IMR-90 (cell line): ENCODE measurements at regions not wholly inside any gene's neighbourhood (a gene's known extent, or its start where the extent isn't known, plus 50 kb on each side); places are given as distances from the start of the nearest gene placed in this dataset.
A peak's percentile ranks its signal among the peaks of the same experiment; 100 is the strongest.

ENCODE experiments used
- ATAC-seq: fragments of 200-7000 bp; cut with Tn5 transposase; 2 replicates; pipeline ENCODE4 v1.9.1; 2020; ENCODE audit warnings: low read depth, mild to moderate bottlenecking, moderate library complexity
- BruUV-seq: library from RNA; stranded (reverse); fragments of 400-500 nt; replicated peaks from 2 replicates; lab custom pipeline; 2021; lab: Mats Ljungman, UMichigan
- CTCF ChIA-PET: fragments of 300-600 bp; formaldehyde crosslinking; extraction: SDS; loops from one replicate; lab custom pipeline; 2021; ENCODE audit warnings: antibody characterized with exemption; lab: Yijun Ruan, JAX
- POLR2A ChIA-PET: fragments of 300-600 bp; sonication (Branson Sonifier 250); formaldehyde crosslinking; loops from one replicate; lab custom pipeline; 2022; ENCODE audit warnings: antibody characterized with exemption; ENCODE audit not compliant: unreplicated experiment; lab: Charles Lee
- DNase-seq: peaks from one replicate; pipeline ENCODE4 v3.0.0; 2013
- H2AFZ ChIP-seq: replicated peaks from 2 replicates; pipeline ENCODE3; 2013; ENCODE audit warnings: low read length, mild to moderate bottlenecking; ENCODE audit not compliant: poor library complexity
- H2AK5ac ChIP-seq: 2 replicates; pipeline ENCODE4 v1.6.1; 2013; ENCODE audit warnings: low read depth, low read length, inconsistent platforms
- H2AK9ac ChIP-seq: replicated peaks from 2 replicates; pipeline ENCODE3; 2013; ENCODE audit warnings: mild to moderate bottlenecking, low read depth, low read length, moderate library complexity; ENCODE audit not compliant: poor library complexity
- H2BK120ac ChIP-seq: 2 replicates; pipeline ENCODE4 v1.6.1; 2013; ENCODE audit warnings: low read depth, low read length, inconsistent platforms
- H2BK15ac ChIP-seq: 3 replicates; pipeline ENCODE4 v1.6.1; 2013; ENCODE audit warnings: low read depth, low read length, inconsistent platforms
- H2BK20ac ChIP-seq: 2 replicates; pipeline ENCODE4 v1.6.1; 2013; ENCODE audit warnings: low read depth, mild to moderate bottlenecking, inconsistent platforms, low read length, moderate library complexity
- H2BK5ac ChIP-seq: 2 replicates; pipeline ENCODE4 v1.6.1; 2013; ENCODE audit warnings: mild to moderate bottlenecking, low read depth, low read length, inconsistent platforms; ENCODE audit not compliant: poor library complexity, severe bottlenecking
- H3K14ac ChIP-seq: replicated peaks from 2 replicates; pipeline ENCODE4 v1.6.1; 2013; ENCODE audit warnings: low read depth, low read length, inconsistent platforms
- H3K18ac ChIP-seq: 2 replicates; pipeline ENCODE4 v1.6.1; 2013; ENCODE audit warnings: low read depth, low read length, control low read depth
- H3K23ac ChIP-seq: 2 replicates; pipeline ENCODE4 v1.6.1; 2013; ENCODE audit warnings: low read depth, low read length, inconsistent platforms
- H3K27ac ChIP-seq: 2 replicates; pipeline ENCODE4 v1.5.1; 2013; ENCODE audit warnings: mild to moderate bottlenecking, control low read depth, low read length; ENCODE audit not compliant: insufficient read depth
- H3K27me3 ChIP-seq: 2 replicates; pipeline ENCODE4 v1.6.1; 2013; ENCODE audit warnings: low read length; ENCODE audit not compliant: control insufficient read depth, insufficient read depth
- H3K36me3 ChIP-seq: 2 replicates; pipeline ENCODE4 v1.6.1; 2013; ENCODE audit warnings: low read length, mixed read lengths; ENCODE audit not compliant: control insufficient read depth, insufficient read depth
- H3K4ac ChIP-seq: 2 replicates; pipeline ENCODE4 v1.6.1; 2013; ENCODE audit warnings: low read depth, low read length, inconsistent platforms
- H3K4me1 ChIP-seq: 2 replicates; pipeline ENCODE4 v1.6.1; 2013; ENCODE audit warnings: low read length, mixed read lengths; ENCODE audit not compliant: control insufficient read depth, insufficient read depth
- H3K4me2 ChIP-seq: 2 replicates; pipeline ENCODE4 v1.6.1; 2013; ENCODE audit warnings: low read depth, mild to moderate bottlenecking, control low read depth, low read length, moderate library complexity
- H3K4me3 ChIP-seq: 2 replicates; pipeline ENCODE4 v1.5.1; 2013; ENCODE audit warnings: low read depth, mild to moderate bottlenecking, control low read depth, low read length, moderate library complexity; ENCODE audit not compliant: insufficient read depth
- H3K56ac ChIP-seq: 2 replicates; pipeline ENCODE4 v1.6.1; 2013; ENCODE audit warnings: low read length, inconsistent platforms; ENCODE audit not compliant: insufficient read depth; ENCODE audit errors: extremely low read depth
- H3K79me1 ChIP-seq, 2 experiments: 2 replicates each; pipeline ENCODE4 v1.6.1; 2013; ENCODE audit warnings: low read length in 2 of 2, inconsistent platforms in 1 of 2, low read depth in 1 of 2
- H3K9ac ChIP-seq: 2 replicates; pipeline ENCODE4 v1.6.1; 2013; ENCODE audit warnings: low read depth, low read length, control low read depth
- H3K9me1 ChIP-seq: 2 replicates; pipeline ENCODE4 v1.6.1; 2013; ENCODE audit warnings: low read length, inconsistent platforms; ENCODE audit not compliant: insufficient read depth
- H3K9me3 ChIP-seq: 2 replicates; pipeline ENCODE4 v1.6.1; 2013; ENCODE audit warnings: low read length; ENCODE audit not compliant: control insufficient read depth, insufficient read depth
- H4K20me1 ChIP-seq: 2 replicates; pipeline ENCODE4 v1.6.1; 2013; ENCODE audit warnings: low read length, inconsistent platforms; ENCODE audit not compliant: insufficient read depth
- H4K5ac ChIP-seq: 2 replicates; pipeline ENCODE4 v1.6.1; 2013; ENCODE audit warnings: mild to moderate bottlenecking, low read depth, low read length, control low read depth
- H4K8ac ChIP-seq, 2 experiments: 2 replicates each; pipeline ENCODE4 v1.6.1; 2013; ENCODE audit warnings: low read depth in 2 of 2, low read length in 2 of 2, control low read depth in 1 of 2, inconsistent platforms in 1 of 2
- H4K91ac ChIP-seq: 2 replicates; pipeline ENCODE4 v1.6.1; 2013; ENCODE audit warnings: low read depth, low read length, inconsistent platforms; ENCODE audit not compliant: insufficient read depth
- BHLHE40 ChIP-seq: fragments of 150-350 bp; IDR thresholded peaks from 2 replicates; pipeline ENCODE4 v1.6.1; 2016; ENCODE audit warnings: mild to moderate bottlenecking, low read depth, low read length
- FOS ChIP-seq: fragments of 150-350 bp; IDR thresholded peaks from 2 replicates; pipeline ENCODE4 v1.6.1; 2016; ENCODE audit warnings: low read depth, low read length
- MAFK ChIP-seq: IDR thresholded peaks from 2 replicates; pipeline ENCODE4 v1.6.1; 2012; ENCODE audit warnings: low read depth, low read length, improper control_type of control experiment
- MAZ ChIP-seq: IDR thresholded peaks from 2 replicates; pipeline ENCODE4 v1.6.1; 2012; ENCODE audit warnings: low read depth, mild to moderate bottlenecking, low read length, improper control_type of control experiment, moderate library complexity, borderline replicate concordance
- MXI1 ChIP-seq: IDR thresholded peaks from 2 replicates; pipeline ENCODE4 v1.6.1; 2012; ENCODE audit warnings: low read depth, mild to moderate bottlenecking, low read length, moderate library complexity, borderline replicate concordance
- NFE2L2 ChIP-seq: fragments of 150-350 bp; IDR thresholded peaks from 2 replicates; pipeline ENCODE4 v1.6.1; 2016; ENCODE audit warnings: low read depth, mild to moderate bottlenecking, low read length
- POLR2A ChIP-seq: IDR thresholded peaks from 2 replicates; pipeline ENCODE4 v1.6.1; 2012; ENCODE audit warnings: mild to moderate bottlenecking, low read depth, low read length
- RAD21 ChIP-seq: IDR thresholded peaks from 2 replicates; pipeline ENCODE4 v1.6.1; 2012; ENCODE audit warnings: low read length, improper control_type of control experiment
- RCOR1 ChIP-seq: IDR thresholded peaks from 2 replicates; pipeline ENCODE4 v1.6.1; 2012; ENCODE audit warnings: mild to moderate bottlenecking, low read length, improper control_type of control experiment; ENCODE audit not compliant: insufficient replicate concordance
- RFX5 ChIP-seq: IDR thresholded peaks from 2 replicates; pipeline ENCODE4 v1.8.0; 2012; ENCODE audit warnings: low read depth, mild to moderate bottlenecking, low read length, moderate library complexity
- SMC3 ChIP-seq: fragments of 150-350 bp; IDR thresholded peaks from 2 replicates; pipeline ENCODE4 v1.6.1; 2016; ENCODE audit warnings: low read depth, mild to moderate bottlenecking, antibody characterized with exemption, low read length, moderate library complexity
- WGBS, 2 experiments: methylation state at CpG; one replicate each; pipeline versions ENCODE4 v1.1.5 to v1.1.7; 2013; ENCODE audit warnings: missing lambda C conversion rate in 2 of 2; ENCODE audit not compliant: insufficient read length in 1 of 2; ENCODE audit errors: extremely low coverage in 2 of 2; 5-methylcytosine and 5-hydroxymethylcytosine counted together
- dilution Hi-C: fragments of 300-500 bp; cut with HindIII; formaldehyde crosslinking; loops from one replicate; pipeline ENCODE4 v1.14.3; 2018; ENCODE audit warnings: low sequenced_read_pairs; ENCODE audit not compliant: unreplicated experiment
- in situ Hi-C: fragments of 300-500 bp; cut with MboI; formaldehyde crosslinking; loops from 3 replicates; pipeline ENCODE4 v1.14.3; 2019; ENCODE audit warnings: low sequenced_read_pairs, inconsistent platforms, mixed read lengths
- intact Hi-C: fragments of 100-400 bp; cut with micrococcal nuclease; formaldehyde crosslinking; loops from 2 replicates; pipeline ENCODE4 v1.10.0; 2022
- TF ChIP-seq, protein P1 (sequence below): conservative IDR thresholded peaks from 2 replicates; pipeline ENCODE4 v1.5.1; 2012; ENCODE audit warnings: mild to moderate bottlenecking, low read depth, low read length, improper control_type of control experiment
- TF ChIP-seq, protein P2 (sequence below): fragments of 150-350 bp; IDR thresholded peaks from 2 replicates; pipeline ENCODE4 v1.6.1; 2016; ENCODE audit warnings: low read depth, mild to moderate bottlenecking, low read length, moderate library complexity, borderline replicate concordance

- peak overlapping the region; percentile 99 for H2AK5ac ChIP-seq
- ChIA-PET POLR2A (interaction anchor here (0.6 to 2.1 kb wide), 2 partner anchors 20 to 29 kb away, joined by 3 to 10 read pairs; no protein-coding TSS in a partner anchor), CTCF (interaction anchor here (0.6 to 1.2 kb wide), 4 partner anchors 20 to 144 kb away, joined by 3 to 5 read pairs (median 3); no protein-coding TSS in a partner anchor)
- H3K9ac ChIP-seq: peak overlapping the region; percentile 70
- H3K27me3 ChIP-seq: no peaks in the 10 kb centered on the region
- in situ Hi-C loops (loop anchor here (5.0 kb wide), 1 partner anchor 113 kb away; the partner anchor contains the start of gene CEBPB), intact Hi-C loops (loop anchor here (2.0 to 5.0 kb wide), 3 partner anchors 18 to 157 kb away; no protein-coding TSS in a partner anchor), dilution Hi-C loops (no loop called here)
- H3K4ac ChIP-seq: peak overlapping the region; percentile 99
- peaks cover 28% of the 10 kb centered on the region for H3K9me1 ChIP-seq
- H4K5ac ChIP-seq: peak overlapping the region; percentile 92
- H3K4me2 ChIP-seq: no peak overlapping the region
- H3K4me3 ChIP-seq: no peak overlapping the region
- H4K91ac ChIP-seq: peak overlapping the region; percentile 100
- peak; percentile 99 for DNase-seq
- peak; percentile 75 for ATAC-seq
- no peaks in the 10 kb centered on the region for H3K9me3 ChIP-seq
- H3K23ac ChIP-seq: peak overlapping the region; percentile 89
- no peaks in the 10 kb centered on the region for H4K20me1 ChIP-seq
- peak overlapping the region; percentile 90 to 94 for H4K8ac ChIP-seq
- H3K79me1 ChIP-seq: peaks cover 0 to 53% of the 10 kb centered on the region in 2 experiments; a peak in 2 of 4 replicates
- peak overlapping the region; percentile 96 for H3K14ac ChIP-seq
- peak overlapping the region; percentile 99 for H2BK120ac ChIP-seq
- peak overlapping the region; percentile 99 for H2BK20ac ChIP-seq
- H3K36me3 ChIP-seq: no peaks in the 10 kb centered on the region
- peak overlapping the region; percentile 91 for H3K27ac ChIP-seq
- H2AK9ac ChIP-seq: peak overlapping the region; percentile 94
- peak overlapping the region; percentile 85 for H2AFZ ChIP-seq
- peak overlapping the region; percentile 88 for H3K56ac ChIP-seq
- WGBS, 2 experiments: 31% methylated on average over 9 of the region's 14 CpGs; no CpG with 5 or more reads in 1 of the 2 experiments
- H3K4me1 ChIP-seq: peaks cover 55% of the 10 kb centered on the region
- BruUV-seq: no TSS peak
- peak overlapping the region; percentile 93 for H2BK5ac ChIP-seq
- H3K18ac ChIP-seq: peak overlapping the region; percentile 91
- peak overlapping the region; percentile 99 for H2BK15ac ChIP-seq
- TF ChIP-seq RAD21 (peak; percentile 8; the same call in 1 of the 2 replicates), RFX5 (no peak), MXI1 (peak; percentile 97), FOS (peak; percentile 76; the same call in 1 of the 2 replicates), MAFK (no peak), NFE2L2 (peak; percentile 56; the same call in 1 of the 2 replicates), POLR2A (no peak), RCOR1 (peak; percentile 40), MAZ (peak; percentile 84), SMC3 (peak; percentile 28; the same call in 1 of the 2 replicates), BHLHE40 (peak; percentile 85)
- TF ChIP-seq, protein P1, sequence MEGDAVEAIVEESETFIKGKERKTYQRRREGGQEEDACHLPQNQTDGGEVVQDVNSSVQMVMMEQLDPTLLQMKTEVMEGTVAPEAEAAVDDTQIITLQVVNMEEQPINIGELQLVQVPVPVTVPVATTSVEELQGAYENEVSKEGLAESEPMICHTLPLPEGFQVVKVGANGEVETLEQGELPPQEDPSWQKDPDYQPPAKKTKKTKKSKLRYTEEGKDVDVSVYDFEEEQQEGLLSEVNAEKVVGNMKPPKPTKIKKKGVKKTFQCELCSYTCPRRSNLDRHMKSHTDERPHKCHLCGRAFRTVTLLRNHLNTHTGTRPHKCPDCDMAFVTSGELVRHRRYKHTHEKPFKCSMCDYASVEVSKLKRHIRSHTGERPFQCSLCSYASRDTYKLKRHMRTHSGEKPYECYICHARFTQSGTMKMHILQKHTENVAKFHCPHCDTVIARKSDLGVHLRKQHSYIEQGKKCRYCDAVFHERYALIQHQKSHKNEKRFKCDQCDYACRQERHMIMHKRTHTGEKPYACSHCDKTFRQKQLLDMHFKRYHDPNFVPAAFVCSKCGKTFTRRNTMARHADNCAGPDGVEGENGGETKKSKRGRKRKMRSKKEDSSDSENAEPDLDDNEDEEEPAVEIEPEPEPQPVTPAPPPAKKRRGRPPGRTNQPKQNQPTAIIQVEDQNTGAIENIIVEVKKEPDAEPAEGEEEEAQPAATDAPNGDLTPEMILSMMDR: no peak
- TF ChIP-seq, protein P2, sequence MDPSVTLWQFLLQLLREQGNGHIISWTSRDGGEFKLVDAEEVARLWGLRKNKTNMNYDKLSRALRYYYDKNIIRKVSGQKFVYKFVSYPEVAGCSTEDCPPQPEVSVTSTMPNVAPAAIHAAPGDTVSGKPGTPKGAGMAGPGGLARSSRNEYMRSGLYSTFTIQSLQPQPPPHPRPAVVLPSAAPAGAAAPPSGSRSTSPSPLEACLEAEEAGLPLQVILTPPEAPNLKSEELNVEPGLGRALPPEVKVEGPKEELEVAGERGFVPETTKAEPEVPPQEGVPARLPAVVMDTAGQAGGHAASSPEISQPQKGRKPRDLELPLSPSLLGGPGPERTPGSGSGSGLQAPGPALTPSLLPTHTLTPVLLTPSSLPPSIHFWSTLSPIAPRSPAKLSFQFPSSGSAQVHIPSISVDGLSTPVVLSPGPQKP: no peak
These were observed 114.4 kb downstream of the CEBPB start for GRCh38 chr20:50304923-50305635.
